SK-N-SH treated with all-trans-retinoic acid at 6 μM for 48 hours (cell line): ENCODE measurements at regions not wholly inside any gene's neighbourhood (a gene's known extent, or its start where the extent isn't known, plus 50 kb on each side); places are given as distances from the start of the nearest gene placed in this dataset.

Experiments used
- ATAC-seq: fragments of 200-7000 bp; cut with Tn5 transposase; 3 replicates; pipeline ENCODE4 v1.9.1; 2020; ENCODE audit warnings: mild to moderate bottlenecking, moderate library complexity
- ARNTL ChIP-seq: fragments of 450-650 bp; formaldehyde crosslinking; IDR thresholded peaks from 2 replicates; pipeline ENCODE4 v1.5.0; 2020; ENCODE audit warnings: low read depth, mild to moderate bottlenecking, moderate library complexity, borderline replicate concordance
- BACH2 ChIP-seq: fragments of 250-450 bp; sonication (Bioruptor Pico); IDR thresholded peaks from 2 replicates; pipeline ENCODE4 v1.9.0; 2021; ENCODE audit warnings: mild to moderate bottlenecking, borderline replicate concordance
- CREB5 ChIP-seq: fragments of 250-450 bp; sonication (Bioruptor Pico); IDR thresholded peaks from 2 replicates; pipeline ENCODE4 v1.5.1; 2020; ENCODE audit warnings: low read depth, mild to moderate bottlenecking, moderate library complexity
- CSDC2 ChIP-seq: fragments of 250-450 bp; sonication (Bioruptor Pico); IDR thresholded peaks from 2 replicates; pipeline ENCODE4 v1.5.0; 2020; ENCODE audit warnings: mild to moderate bottlenecking, moderate library complexity
- GLIS3 ChIP-seq: fragments of 250-450 bp; sonication (Bioruptor Pico); IDR thresholded peaks from 2 replicates; pipeline ENCODE4 v1.5.0; 2020; ENCODE audit warnings: mild to moderate bottlenecking, moderate library complexity
- ISL1 ChIP-seq: fragments of 250-450 bp; sonication (Bioruptor Pico); IDR thresholded peaks from 2 replicates; pipeline ENCODE4 v2.1.2; 2022; ENCODE audit warnings: mild to moderate bottlenecking, moderate library complexity
- OSR1 ChIP-seq: fragments of 250-450 bp; sonication (Bioruptor Pico); IDR thresholded peaks from 2 replicates; pipeline ENCODE4 v1.8.0; 2022; ENCODE audit warnings: moderate library complexity, mild to moderate bottlenecking, inconsistent platforms
- POU6F1 ChIP-seq: fragments of 250-450 bp; sonication (Bioruptor Pico); IDR thresholded peaks from 2 replicates; pipeline ENCODE4 v1.8.0; 2021; ENCODE audit warnings: low read depth, mild to moderate bottlenecking, moderate library complexity, borderline replicate concordance
- PPARA ChIP-seq: fragments of 250-450 bp; sonication (Bioruptor Pico); IDR thresholded peaks from 2 replicates; pipeline ENCODE4 v1.5.0; 2020; ENCODE audit warnings: mild to moderate bottlenecking, borderline replicate concordance
- RARB ChIP-seq: fragments of 250-450 bp; sonication (Bioruptor Pico); IDR thresholded peaks from 2 replicates; pipeline ENCODE4 v1.8.0; 2021; ENCODE audit warnings: mild to moderate bottlenecking, moderate library complexity
- SNAI2 ChIP-seq: fragments of 250-450 bp; sonication (Bioruptor Pico); IDR thresholded peaks from 2 replicates; pipeline ENCODE4 v1.5.0; 2020; ENCODE audit warnings: mild to moderate bottlenecking, moderate library complexity
- TCF4 ChIP-seq: fragments of 250-450 bp; sonication (Bioruptor Pico); IDR thresholded peaks from 2 replicates; pipeline ENCODE4 v1.8.0; 2021; ENCODE audit warnings: mild to moderate bottlenecking, moderate library complexity, borderline replicate concordance
- TOX ChIP-seq: fragments of 250-450 bp; sonication (Bioruptor Pico); IDR thresholded peaks from 2 replicates; pipeline ENCODE4 v1.8.0; 2021; ENCODE audit warnings: mild to moderate bottlenecking, moderate library complexity, borderline replicate concordance
- ZC3H10 ChIP-seq: fragments of 250-450 bp; sonication (Bioruptor Pico); IDR thresholded peaks from 2 replicates; pipeline ENCODE4 v1.5.1; 2021; ENCODE audit warnings: mild to moderate bottlenecking, moderate library complexity
- ZFP3 ChIP-seq: fragments of 250-450 bp; sonication (Bioruptor Pico); IDR thresholded peaks from 2 replicates; pipeline ENCODE4 v1.5.0; 2020; ENCODE audit warnings: mild to moderate bottlenecking, moderate library complexity
- ZFP30 ChIP-seq: fragments of 450-650 bp; formaldehyde crosslinking; IDR thresholded peaks from 2 replicates; pipeline ENCODE4 v1.5.0; 2022; ENCODE audit warnings: mild to moderate bottlenecking, moderate library complexity
- ZNF565 ChIP-seq: fragments of 450-650 bp; formaldehyde crosslinking; conservative IDR thresholded peaks from 2 replicates; pipeline ENCODE4 v1.5.0; 2020; ENCODE audit warnings: low read depth, mild to moderate bottlenecking, moderate library complexity
- ZNF70 ChIP-seq: fragments of 450-650 bp; formaldehyde crosslinking; IDR thresholded peaks from 2 replicates; pipeline ENCODE4 v1.5.0; 2020; ENCODE audit warnings: mild to moderate bottlenecking, moderate library complexity
- TF ChIP-seq, protein P1 (sequence below): fragments of 250-450 bp; sonication (Bioruptor Pico); IDR thresholded peaks from 2 replicates; pipeline ENCODE4 v1.5.0; 2020; ENCODE audit warnings: mild to moderate bottlenecking, moderate library complexity
- TF ChIP-seq, protein P2 (sequence below): fragments of 250-450 bp; sonication (Bioruptor Pico); IDR thresholded peaks from 2 replicates; pipeline ENCODE4 v1.8.0; 2020; ENCODE audit warnings: mild to moderate bottlenecking, moderate library complexity, borderline replicate concordance
- TF ChIP-seq, protein P3 (sequence below): fragments of 250-450 bp; sonication (Bioruptor Pico); IDR thresholded peaks from 2 replicates; pipeline ENCODE4 v1.5.1; 2021; ENCODE audit warnings: mild to moderate bottlenecking, moderate library complexity

DNA sequence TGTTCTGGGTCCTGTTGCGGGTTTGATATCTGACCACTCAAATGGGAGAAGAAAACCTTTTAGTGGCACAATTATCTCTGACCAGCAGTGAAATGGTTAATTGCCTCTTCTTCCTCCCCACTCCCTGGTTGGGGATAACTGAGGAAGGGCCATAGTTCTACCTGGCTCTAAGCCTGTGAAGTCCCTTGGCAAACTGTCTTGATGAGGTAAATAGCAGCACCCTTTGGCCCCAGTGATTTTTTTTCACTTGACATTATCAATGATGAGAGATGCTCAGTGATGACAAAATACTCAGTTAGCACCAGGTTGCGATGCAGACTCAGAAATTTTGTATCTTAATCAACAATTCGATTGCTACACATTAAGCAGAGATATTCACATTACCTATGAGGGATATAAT lies 515.7 kb downstream of the PSAT1 start:
- TF ChIP-seq GLIS3 (CRISPR knock-in tag) (no peak), ZNF565 (CRISPR knock-in tag) (no peak), SNAI2 (no peak), RARB (CRISPR knock-in tag) (no peak), ISL1 (CRISPR knock-in tag) (no peak), BACH2 (CRISPR knock-in tag) (no peak), TCF4 (CRISPR knock-in tag) (no peak), ZFP3 (CRISPR knock-in tag) (no peak), POU6F1 (CRISPR knock-in tag) (no peak), PPARA (CRISPR knock-in tag) (no peak), OSR1 (no peak), ARNTL (CRISPR knock-in tag) (no peak), ZFP30 (CRISPR knock-in tag) (no peak), TOX (CRISPR knock-in tag) (no peak), ZC3H10 (CRISPR knock-in tag) (no peak), ZNF70 (CRISPR knock-in tag) (no peak), CSDC2 (CRISPR knock-in tag) (no peak)
- TF ChIP-seq, protein P1, sequence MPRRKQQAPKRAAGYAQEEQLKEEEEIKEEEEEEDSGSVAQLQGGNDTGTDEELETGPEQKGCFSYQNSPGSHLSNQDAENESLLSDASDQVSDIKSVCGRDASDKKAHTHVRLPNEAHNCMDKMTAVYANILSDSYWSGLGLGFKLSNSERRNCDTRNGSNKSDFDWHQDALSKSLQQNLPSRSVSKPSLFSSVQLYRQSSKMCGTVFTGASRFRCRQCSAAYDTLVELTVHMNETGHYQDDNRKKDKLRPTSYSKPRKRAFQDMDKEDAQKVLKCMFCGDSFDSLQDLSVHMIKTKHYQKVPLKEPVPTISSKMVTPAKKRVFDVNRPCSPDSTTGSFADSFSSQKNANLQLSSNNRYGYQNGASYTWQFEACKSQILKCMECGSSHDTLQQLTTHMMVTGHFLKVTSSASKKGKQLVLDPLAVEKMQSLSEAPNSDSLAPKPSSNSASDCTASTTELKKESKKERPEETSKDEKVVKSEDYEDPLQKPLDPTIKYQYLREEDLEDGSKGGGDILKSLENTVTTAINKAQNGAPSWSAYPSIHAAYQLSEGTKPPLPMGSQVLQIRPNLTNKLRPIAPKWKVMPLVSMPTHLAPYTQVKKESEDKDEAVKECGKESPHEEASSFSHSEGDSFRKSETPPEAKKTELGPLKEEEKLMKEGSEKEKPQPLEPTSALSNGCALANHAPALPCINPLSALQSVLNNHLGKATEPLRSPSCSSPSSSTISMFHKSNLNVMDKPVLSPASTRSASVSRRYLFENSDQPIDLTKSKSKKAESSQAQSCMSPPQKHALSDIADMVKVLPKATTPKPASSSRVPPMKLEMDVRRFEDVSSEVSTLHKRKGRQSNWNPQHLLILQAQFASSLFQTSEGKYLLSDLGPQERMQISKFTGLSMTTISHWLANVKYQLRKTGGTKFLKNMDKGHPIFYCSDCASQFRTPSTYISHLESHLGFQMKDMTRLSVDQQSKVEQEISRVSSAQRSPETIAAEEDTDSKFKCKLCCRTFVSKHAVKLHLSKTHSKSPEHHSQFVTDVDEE (CRISPR knock-in tag): no peak
- TF ChIP-seq, protein P2, sequence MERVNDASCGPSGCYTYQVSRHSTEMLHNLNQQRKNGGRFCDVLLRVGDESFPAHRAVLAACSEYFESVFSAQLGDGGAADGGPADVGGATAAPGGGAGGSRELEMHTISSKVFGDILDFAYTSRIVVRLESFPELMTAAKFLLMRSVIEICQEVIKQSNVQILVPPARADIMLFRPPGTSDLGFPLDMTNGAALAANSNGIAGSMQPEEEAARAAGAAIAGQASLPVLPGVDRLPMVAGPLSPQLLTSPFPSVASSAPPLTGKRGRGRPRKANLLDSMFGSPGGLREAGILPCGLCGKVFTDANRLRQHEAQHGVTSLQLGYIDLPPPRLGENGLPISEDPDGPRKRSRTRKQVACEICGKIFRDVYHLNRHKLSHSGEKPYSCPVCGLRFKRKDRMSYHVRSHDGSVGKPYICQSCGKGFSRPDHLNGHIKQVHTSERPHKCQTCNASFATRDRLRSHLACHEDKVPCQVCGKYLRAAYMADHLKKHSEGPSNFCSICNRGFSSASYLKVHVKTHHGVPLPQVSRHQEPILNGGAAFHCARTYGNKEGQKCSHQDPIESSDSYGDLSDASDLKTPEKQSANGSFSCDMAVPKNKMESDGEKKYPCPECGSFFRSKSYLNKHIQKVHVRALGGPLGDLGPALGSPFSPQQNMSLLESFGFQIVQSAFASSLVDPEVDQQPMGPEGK (CRISPR knock-in tag): no peak
- TF ChIP-seq, protein P3, sequence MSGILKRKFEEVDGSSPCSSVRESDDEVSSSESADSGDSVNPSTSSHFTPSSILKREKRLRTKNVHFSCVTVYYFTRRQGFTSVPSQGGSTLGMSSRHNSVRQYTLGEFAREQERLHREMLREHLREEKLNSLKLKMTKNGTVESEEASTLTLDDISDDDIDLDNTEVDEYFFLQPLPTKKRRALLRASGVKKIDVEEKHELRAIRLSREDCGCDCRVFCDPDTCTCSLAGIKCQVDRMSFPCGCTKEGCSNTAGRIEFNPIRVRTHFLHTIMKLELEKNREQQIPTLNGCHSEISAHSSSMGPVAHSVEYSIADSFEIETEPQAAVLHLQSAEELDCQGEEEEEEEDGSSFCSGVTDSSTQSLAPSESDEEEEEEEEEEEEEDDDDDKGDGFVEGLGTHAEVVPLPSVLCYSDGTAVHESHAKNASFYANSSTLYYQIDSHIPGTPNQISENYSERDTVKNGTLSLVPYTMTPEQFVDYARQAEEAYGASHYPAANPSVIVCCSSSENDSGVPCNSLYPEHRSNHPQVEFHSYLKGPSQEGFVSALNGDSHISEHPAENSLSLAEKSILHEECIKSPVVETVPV (CRISPR knock-in tag): no peak
- ATAC-seq: no peak

DNA sequence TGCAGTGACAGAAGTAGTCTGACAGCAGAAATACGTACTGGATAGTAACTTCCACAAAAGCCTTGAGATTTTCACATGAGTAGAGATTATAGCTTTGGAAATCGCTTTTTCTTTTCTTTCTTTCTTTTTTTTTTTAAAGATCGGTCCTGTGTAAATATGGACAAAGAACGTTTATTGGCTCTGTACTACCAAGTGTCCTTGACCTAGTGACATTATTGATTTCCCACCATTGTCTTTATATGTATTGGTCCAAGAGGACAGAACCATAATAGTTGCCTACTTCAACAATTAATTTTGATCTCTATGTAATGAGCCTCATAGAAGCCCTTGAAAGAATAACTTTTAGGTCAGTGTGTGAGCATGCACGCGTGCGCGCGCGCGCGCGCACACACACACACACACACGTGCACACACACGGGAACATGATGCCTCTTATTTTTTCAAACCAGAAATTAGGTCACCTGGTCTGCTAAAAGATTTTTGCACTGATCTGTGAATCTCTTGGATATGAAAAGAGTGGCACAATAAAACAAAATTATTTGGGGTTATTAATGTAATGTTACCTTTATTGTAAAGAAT lies 516.8 kb downstream of the PSAT1 start:
- ATAC-seq: no peak
- TF ChIP-seq POU6F1 (CRISPR knock-in tag) (no peak), CSDC2 (CRISPR knock-in tag) (no peak), ISL1 (CRISPR knock-in tag) (no peak), TOX (CRISPR knock-in tag) (no peak), OSR1 (no peak), RARB (CRISPR knock-in tag) (no peak), TCF4 (CRISPR knock-in tag) (no peak), GLIS3 (CRISPR knock-in tag) (no peak), CREB5 (no peak), ZFP3 (CRISPR knock-in tag) (no peak), ZFP30 (CRISPR knock-in tag) (no peak), BACH2 (CRISPR knock-in tag) (no peak), ZNF565 (CRISPR knock-in tag) (no peak), ZNF70 (CRISPR knock-in tag) (no peak), ARNTL (CRISPR knock-in tag) (no peak), ZC3H10 (CRISPR knock-in tag) (no peak), PPARA (CRISPR knock-in tag) (no peak)
- TF ChIP-seq, protein P1 (CRISPR knock-in tag): no peak
- TF ChIP-seq, protein P2 (CRISPR knock-in tag): no peak
